EL (cell line): ENCODE measurements at regions not wholly inside any gene's neighbourhood (a gene's known extent, or its start where the extent isn't known, plus 50 kb on each side); places are given as distances from the start of the nearest gene placed in this dataset.
"Not testable (repeated sequence)": the region's sequence is repeated elsewhere in the genome, so short reads cannot be mapped to it uniquely, and the experiment has no call there.

Experiments used
- DNase-seq: peaks from one replicate; pipeline ENCODE4 v3.0.0-alpha.2; 2016

DNA sequence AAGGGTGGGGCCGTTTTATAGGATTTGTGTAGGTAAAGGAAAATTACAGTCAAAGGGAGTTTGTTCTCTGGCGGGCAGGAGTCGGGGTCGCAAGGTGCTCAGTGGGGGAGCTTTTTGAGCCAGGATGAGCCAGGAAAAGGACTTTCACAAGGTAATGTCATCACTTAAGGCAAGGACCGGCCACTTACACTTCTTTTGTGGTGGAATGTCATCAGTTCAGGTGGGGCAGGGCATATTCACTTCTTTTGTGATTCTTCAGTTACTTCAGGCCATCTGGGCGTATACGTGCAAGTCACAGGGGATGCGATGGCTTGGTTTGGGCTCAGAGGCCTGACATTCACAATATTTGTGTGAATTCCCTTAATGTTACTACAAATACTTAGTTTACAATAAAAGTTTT lies 88.2 kb upstream of the MAP3K7 start:
- DNase-seq, result not testable (repeated sequence)

DNA sequence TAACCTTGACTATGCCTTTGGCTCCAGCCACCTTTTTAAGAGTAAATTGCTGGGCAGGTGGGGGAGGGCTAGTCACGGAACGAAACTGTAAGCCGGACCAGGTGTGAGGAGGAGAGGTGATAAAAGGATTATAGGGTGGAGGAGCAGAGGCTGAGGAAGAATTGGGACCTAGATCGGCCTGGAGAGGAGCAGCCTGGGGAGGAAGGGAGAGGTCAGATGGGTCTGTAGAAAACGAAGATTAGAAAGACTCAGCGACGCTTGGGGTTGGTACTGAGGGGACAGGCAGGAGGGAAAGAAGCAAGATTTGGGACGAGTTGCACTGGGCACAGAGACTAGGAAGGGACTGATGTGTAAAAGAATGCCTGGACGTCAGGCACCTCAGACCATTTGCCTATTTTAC lies 87.2 kb upstream of the MAP3K7 start:
- not testable (repeated sequence) for DNase-seq

DNA sequence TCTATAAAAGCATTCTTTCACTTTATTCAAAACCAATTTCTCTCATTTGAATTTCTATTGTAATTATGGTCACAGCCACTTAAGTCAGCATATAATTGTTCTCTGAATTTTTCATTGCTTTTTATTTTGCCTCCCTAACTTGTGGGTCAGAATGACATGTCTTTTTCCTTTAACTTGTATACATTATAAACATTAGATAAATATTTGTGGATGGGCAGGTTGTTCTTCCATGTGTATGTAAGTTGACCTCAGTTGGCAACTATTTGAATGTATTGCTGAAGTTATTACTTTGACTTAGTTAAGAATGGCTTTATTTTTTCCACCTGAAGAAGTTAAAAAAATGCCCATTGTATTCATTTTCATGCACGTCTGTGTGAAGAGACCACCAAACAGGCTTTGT lies 83.0 kb upstream of the MAP3K7 start:
- DNase-seq, result no peak

DNA sequence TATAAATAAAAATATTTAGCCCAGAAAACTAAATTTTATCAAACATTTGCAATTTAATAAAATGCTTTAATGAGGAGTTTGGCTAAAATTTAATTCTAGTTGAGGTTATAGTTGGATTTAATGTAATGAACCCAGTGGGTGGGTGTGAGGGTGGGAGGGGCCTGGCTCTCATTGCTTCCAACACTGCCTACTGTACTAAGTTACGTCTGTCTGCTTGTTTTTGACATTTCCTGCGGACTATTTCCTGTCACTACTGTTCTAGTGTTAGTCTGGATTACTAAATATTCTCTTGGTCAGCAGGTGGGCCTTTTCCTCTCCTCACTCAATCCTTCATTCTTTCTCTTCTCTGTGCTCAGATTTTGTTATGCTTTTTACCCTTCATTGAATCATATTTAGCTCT lies 82.5 kb upstream of the MAP3K7 start:
- DNase-seq, result no peak

DNA sequence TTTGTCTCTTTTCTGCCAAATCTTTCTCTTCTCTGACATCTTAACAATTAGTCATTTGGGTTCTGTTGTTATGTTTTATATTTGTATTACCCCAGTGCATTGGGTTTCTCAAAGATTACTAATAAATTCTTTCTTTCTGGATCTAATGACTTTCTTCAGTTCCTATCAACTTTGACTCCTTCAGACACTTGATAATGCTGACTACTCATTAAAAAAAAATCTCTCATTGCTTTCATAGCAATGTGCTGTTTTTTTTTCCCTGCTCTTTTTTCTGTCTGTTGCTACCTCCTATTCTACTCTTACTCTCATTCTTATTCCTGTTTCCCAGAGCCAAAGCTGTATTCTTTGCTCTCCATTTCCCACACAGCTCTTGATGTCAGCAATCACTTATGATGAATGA lies 81.3 kb upstream of the MAP3K7 start:
- DNase-seq, result no peak

DNA sequence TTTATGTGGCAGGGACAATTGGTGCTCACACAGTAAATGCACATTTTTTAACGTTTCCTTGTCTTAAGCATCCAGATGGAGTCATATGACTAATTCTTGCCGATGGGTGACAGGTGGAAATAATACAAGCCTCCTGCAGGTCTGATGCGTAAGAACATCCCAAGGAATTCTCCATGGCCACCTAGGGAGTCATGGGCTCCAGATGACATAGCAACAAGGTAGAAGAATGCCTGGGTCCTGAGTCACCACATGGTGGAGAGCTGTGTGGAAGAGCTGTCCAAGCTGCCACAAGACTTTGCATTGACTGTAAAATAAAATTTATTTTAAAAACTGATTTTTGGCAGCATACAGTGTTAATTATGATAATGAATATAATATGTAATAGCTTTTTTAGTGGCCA lies 77.0 kb upstream of the MAP3K7 start:
- DNase-seq, result no peak

DNA sequence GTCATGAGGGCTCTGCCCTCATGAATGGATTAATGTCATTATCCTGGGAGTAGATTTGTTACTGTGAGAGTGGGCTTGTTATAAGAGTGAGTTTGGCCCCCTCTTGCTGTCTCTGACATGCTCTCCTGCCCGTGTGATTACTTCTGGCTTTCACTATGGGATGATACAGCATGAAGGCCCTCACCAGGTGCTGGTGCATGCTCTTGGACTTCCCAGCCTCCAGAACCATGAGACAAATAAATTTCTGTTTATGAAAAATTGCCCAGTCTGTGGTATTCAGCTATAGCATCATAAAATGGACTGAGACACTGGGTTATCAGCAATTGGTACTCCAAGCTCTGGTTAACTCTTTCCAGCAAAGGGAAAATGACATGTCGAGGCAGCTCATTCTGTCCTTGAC lies 76.2 kb upstream of the MAP3K7 start:
- DNase-seq, result no peak

DNA sequence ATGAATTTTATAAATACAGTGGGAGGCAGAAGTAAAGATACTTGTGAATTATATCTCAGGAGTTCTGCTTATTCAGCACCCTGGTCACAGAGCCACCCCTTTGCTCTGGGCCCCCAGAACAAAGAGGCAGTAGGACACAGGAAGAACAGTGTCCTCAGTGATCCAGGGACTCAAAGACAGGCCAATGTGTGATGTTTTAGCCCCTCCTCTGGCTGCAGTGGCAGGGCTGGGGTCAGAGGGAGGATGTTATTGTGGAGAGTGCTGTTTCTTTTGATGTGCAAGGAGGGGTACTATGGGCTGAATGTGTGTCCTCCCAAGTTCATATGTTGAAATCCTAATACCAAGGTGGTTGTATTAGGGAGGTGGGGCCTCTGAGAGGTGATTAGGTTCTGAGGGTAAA lies 74.1 kb upstream of the MAP3K7 start:
- no peak for DNase-seq

DNA sequence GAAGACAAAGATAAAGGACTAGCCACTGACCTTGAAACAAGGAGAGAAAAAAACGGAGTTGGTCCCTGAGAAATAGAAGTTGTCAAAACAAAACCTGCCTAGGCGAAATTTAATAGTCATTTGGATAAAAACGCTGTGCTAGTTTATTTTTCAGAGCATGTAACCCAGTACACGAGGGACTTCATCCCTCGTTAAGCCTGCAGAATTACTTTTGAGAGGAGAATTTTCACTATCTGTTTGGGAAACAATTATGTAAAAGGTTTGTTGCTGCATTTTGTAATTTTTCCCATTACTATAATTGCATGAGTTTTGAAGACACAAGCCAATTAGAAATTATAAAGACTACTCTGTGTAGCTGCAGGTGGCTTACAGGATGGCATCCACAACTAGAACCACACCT lies 71.6 kb upstream of the MAP3K7 start:
- no peak for DNase-seq

DNA sequence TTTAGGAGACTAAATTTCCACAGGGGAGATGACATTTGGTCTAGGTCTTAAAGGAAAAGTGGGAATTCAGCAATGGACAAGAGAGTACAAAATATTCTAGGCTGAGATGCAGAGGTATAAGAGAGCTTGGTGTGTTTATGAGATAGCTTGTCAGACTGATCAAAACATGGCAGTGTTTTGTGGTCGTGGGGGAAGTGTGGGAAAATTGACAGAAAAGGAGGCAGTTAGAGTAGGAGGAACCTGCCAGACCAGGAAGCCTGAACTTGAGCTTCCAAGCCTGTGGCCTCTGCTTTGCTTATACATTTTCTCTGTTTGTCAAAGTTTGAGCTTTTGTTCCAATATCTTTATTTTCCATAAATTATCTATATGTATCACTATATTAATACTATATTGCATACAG lies 69.5 kb upstream of the MAP3K7 start:
- no peak for DNase-seq

DNA sequence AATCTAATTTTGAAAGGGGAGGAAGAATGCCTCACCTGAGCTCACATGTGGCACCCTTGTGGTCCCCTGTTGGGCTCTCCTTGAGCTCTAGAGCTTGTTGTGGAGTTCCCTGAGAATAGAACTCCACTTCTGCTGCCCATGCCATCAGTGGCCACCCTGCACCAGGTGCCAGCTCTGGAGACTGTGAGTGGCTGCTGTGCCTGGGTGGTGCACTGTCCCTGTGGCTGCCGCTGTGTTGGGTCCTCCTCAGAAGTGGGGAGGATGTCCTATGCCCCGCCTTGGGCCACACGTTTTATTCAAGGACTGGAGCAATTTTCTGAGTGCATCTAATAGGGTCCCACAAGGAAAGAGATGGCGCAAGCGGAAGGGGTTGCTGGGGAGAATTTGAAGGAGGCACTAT lies 67.9 kb upstream of the MAP3K7 start:
- DNase-seq, result no peak

DNA sequence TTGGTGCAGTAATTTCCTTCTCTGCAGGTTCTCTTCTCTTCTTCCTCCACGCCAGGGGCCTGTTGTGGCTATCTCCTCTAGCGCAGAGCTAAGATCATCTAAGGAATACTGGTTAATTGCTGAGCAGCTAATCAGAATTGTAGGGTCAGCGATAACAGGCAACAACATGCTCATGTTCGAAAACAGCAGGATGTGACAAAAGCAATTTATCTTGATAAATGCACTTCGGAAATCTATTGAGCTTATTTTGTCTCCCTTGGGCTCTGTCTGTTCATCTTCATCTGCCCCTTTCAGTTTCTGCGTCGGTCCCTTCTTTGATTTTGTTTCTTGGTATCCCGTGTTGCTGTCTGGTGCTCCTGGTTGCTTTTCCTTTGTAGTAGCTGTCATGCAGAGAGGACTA lies 67.3 kb upstream of the MAP3K7 start:
- no peak for DNase-seq

DNA sequence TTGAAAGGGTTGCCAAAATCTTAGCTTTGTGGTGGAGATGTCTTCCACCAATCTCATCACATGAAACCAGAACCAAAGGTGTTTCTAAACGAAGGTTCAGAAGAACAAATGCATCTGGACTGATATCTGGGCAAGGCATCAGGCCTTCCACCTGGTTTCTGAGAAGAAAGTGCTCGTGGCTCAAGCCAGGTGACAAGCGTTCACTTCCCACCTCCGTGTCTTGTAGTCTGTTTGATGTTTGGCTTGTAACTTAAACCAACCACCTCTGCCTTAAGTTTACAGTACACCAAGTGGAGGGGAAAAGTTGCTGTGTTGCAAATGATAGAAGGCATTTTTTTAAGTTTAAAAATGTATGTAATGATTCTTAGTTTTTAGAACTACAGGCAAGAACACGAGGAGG lies 66.9 kb upstream of the MAP3K7 start:
- no peak for DNase-seq

DNA sequence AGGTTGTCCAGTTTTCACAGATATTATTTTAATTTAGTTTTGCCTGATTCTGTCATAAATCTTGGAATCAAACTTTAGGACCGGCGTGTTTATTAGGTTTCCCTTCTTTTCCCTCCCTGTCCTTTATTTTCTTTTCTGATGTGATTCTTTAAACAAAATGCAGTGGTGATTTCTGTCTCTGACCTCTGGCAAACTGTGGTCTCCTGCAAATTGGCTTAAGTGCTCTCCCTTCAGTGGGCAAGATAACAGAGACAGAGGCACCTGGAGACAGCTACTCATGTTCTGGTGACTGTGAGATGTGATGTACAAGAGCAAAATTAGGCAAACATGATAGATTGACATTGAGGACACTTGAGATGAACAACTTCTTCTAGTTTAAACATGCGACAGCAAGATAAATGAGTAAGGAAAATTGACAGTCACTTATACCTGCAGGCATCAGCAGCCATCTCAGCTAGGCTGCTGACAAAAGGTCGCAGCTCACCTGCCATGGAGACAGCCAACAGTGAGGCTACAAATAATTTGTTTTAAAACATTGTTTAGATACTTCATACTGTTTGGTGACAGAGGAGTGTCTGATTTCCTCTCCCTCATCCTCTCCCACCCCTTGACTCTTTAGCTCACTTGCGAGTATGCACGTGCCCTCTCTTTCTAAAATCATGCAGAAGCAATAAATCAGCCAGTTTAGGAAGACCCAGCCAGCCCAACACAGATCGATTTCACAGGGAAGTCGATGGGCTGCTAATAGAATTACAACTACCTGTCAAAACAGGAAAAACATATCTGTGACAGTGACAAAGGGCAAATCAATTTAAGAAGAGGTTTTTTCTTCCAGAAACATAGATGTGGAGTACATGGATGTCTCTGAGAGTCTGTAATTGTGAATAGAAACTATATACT lies 63.4 kb upstream of the MAP3K7 start:
- no peak for DNase-seq

DNA sequence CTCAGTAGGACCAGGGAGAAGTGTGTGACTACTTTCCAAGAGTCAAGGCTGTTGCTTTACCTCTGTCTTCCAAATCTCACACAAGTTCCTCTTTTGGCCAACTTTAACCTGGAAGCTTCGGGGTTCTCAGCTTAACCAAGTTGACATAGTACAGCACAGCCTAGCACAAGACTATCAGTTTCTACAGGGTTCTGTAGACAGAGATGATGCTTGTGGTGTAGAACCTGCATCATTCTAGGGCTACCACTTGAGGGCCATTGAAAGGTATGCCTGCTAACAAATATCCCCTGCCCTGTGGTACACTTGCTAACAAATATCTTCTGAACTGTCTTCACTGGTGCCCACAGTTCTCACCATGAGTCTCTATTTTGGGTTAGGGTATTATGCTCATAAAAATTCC lies 62.0 kb upstream of the MAP3K7 start:
- DNase-seq, result no peak

DNA sequence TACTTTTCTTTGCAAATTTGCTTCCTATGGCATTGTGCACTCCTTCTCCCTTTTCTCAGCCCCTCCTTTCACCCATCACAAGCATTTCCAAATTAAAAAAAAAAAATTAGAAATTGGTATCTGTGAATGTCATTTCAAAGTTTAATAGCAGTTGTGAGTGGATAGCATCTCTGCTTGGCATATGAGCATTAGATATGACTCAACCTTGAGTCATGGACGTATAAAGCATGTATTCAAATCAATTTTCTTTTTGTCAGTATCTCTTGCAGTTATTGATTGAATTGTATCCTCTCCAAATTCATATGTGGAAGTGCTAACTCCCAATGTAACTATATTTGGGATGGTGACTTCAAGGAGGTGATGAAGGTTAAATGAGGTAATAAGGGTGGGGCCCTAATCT lies 60.1 kb upstream of the MAP3K7 start:
- DNase-seq, result no peak

DNA sequence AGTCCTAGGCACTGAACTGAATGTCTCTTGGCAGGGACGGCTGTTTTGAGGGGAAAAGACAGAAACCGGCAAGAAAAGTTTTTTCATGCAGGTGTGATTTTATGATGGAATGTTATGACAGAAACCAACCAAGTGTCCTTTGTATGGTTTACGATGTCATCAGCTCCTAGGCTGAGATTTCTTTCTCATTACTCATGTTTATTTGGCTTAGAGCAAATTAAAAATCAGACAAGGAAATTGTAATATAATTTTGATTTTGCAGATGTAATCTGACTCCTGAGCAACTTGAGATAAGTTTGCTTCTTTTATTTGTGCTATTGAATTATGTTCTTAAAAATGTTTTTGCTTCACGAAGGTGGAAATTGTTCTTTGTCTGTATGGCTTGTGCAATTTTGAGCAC lies 58.8 kb upstream of the MAP3K7 start:
- no peak for DNase-seq

DNA sequence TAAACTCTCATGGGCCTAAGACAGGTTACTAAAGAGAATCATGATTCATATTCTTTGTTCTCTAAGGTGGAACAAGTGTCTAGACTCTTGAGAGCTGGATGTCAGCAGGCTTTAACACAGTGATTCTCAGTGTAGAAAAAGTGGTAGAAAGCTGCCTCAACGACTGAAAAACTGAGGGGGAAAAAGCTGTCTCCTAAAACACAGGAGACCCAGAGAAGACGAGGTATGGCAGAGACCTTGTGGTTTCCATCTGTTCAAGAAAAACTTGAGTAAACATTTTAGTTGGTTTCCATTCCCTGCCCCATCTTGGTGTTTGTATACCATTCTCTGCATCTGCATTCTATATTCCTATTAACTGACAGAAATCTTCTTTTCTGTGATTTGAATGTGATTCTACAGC lies 57.6 kb upstream of the MAP3K7 start:
- no peak for DNase-seq

DNA sequence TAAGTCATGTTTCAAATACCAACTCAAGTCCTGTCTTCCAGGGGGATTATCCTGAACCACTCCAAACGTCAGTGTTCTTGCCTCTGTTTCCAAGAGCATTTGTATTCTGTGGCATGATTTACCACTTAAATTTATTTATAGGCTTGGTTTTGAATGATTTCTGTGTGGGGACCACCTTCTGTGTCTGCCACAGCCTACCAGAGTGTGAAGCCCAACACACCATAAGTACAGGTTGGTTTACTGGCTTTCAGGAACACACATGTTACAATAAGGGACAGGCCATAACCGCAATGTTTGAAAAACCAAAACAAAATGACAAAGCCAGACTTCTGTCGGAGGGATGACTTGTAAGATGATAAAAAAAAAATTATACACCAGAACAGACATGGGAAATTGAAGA lies 56.5 kb upstream of the MAP3K7 start:
- no peak for DNase-seq

DNA sequence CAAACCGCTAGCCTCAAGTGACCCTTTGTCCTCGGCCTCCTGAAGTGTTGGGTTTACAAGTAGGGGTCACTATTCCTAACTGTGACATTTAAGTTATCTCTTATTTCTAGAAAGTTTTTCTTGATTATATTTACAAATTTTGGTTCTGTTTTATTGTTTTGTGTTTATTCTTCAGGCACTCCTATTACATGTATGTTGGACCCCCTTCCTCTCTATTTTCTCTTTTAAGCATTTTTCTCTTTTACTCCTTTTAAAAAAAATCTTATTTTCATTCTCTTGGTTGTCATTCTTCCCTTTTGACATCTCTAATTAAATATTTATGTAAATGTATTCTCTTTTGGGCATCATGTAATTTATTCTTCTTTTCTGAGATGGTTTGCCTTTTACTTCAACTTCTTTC lies 50.4 kb upstream of the MAP3K7 start:
- no peak for DNase-seq
